ENCODE measurements at regions not wholly inside any gene's neighbourhood (a gene's known extent, or its start where the extent isn't known, plus 50 kb on each side); places are given as distances from the start of the nearest gene placed in this dataset.
"Not testable (repeated sequence)": the region's sequence is repeated elsewhere in the genome, so short reads cannot be mapped to it uniquely, and the experiment has no call there.

DNA sequence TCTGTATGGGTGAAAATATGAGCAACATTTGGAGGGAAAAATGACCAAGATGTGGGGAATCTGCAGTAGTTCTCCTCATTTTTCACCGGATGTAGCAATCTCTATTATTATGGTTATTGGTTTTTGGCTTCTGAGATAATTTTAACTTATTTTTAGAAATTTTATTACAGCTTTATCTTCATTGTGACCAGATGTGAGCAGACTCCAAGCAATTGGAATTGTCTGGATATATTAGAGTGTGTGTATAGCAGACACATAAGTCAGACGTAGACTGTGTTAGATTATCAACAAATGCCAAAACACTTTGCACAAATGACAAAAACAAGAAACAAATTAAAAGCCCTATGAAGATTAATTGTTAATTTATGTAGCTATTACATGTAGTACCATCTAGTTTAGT lies 249.1 kb downstream of the DNAJB9 start:
- DNase-seq, result no peak

DNA sequence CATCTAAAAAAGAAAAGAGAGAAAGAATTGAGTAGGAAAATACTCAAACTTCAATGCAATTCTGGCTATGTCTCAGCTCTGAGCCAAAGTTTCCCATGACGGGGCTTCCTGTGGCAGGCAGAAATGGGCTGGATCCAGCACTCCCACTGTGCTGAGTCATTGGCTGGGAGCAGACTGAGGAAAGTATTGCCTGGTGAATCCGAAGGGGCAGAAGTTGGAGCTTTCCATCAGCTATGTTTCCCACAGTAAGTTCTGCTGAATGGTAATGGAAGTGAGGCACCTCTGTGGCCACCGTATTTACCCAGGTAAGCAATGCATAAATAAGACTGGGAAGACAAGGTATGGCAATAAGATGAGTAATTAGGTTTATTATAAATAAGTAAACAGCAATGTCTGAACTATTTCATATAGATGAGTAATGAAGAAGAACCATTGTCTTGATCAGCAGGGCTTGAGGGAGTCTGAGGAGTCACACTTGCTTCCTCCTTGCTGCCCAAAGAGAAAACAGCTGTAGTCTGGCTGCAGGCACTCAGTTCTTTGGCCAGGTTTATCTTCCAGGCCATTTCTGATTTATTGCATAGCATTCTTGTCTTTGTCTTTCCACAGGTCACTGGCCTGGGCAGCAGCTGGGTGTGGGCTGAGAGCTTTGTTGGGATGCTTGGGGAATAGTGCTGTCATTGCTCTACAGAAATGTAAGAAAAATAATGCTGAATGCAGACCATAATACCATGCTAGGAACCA lies 255.3 kb downstream of the DNAJB9 start:
- no peak for DNase-seq

DNA sequence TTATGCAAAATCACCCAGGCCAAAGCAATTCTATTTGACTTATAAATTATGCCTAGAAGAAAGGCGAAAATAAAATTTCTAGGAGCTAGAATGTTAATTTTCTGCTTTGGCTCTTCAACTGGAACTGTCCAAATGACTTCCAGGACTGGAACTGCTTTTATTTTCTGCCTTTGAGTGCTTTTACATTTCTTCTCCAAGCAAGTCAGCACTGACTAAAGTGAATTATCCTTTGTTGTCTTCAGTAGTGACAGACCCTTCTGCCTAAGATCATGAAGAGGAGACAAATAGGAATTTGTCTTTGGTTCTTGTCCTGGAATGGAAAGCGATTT lies 255.9 kb downstream of the DNAJB9 start:
- no peak for DNase-seq

DNA sequence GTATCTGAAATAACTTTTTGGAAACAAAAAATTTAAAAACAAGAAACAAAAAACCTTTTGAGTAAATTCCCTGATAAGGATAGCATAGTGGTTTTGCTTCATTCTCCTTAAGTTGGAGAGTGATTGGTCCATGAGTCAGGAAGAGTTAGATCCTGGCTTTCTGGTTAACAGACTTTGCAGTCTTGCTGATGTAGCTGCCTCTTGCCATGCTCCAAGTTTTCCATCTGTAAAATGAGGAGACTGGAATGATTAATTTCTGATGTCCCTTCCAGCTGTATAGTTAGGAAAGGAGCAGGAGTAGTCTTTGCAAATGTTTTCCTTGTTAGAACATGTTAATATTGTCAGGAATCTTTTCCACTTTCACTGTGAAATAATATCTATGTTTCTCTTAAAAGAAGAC lies 266.6 kb downstream of the DNAJB9 start:
- no peak for DNase-seq

DNA sequence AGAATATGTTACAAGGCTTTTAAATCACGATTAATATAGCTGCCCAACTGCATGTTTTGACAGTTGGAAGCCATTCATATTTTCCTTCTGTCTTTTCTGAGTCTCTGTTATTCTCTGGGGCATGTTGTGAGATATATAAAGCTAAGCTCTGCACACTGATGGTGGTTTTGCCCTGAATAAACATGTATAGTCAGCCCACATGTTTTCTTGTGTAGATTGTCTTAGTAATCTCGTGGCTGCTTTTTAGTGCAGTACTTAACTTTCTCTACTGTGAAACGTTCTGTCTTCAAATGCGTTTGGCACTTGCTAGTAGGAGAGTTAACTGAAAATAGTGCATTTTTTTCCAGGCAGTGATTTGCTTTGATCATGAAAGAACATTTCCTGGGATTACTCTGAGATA lies 268.5 kb downstream of the DNAJB9 start:
- DNase-seq, result no peak

DNA sequence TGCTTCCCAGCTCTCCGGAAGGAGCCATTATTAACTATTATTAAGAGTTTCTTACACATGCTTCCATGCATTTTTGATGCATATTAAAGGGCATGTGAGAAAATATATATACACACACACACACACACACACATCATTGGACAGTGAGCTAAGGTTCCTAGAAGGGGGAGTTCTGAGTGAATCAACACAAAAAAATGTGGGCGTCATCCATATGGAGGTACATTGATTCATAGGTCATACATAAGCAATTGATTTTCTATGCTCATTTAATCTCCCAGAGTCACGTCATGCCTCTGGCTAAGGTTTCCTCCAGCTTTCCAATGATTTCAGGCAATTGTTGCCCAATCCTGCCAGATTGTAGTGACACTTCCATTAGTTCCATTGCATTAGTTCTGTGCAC lies 269.4 kb downstream of the DNAJB9 start:
- DNase-seq, result no peak

DNA sequence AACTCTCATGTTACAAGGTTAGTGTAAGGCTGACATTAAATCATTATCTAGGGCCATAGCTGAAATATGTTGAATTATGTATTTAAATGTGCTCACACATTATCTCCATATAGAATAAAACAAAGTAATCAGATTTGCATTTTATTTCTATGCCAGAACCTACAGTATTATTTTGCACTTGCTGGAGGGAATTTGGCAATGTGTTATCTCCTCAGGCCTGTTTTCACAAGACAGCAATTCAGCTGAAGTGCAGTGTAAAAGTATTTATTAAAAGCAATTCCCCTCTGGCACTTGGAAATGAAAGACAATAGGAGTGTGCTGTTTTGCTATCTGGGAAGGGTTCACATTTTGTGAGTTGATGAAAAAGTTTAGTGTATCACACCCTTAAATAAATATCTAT lies 276.3 kb downstream of the DNAJB9 start:
- DNase-seq, result no peak

DNA sequence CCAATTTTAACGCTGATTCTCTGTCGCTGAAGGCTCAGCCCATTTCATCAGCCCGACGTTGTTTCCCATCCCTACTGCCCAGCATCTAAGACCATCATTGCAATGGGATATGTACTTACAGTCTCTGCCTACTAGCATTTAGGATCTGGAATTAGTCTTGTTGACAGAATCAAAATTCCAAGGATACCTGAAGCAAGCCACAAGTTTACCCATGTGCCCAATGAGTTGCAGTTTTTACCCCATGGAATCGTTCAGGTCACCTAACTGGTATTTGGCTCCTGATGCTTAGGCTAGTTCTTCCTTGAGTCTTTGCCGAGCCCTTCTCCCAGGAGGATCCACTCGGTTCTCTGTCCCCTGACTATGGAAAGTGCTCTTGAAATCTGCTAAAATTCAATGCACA lies 276.8 kb downstream of the DNAJB9 start:
- DNase-seq, result no peak

DNA sequence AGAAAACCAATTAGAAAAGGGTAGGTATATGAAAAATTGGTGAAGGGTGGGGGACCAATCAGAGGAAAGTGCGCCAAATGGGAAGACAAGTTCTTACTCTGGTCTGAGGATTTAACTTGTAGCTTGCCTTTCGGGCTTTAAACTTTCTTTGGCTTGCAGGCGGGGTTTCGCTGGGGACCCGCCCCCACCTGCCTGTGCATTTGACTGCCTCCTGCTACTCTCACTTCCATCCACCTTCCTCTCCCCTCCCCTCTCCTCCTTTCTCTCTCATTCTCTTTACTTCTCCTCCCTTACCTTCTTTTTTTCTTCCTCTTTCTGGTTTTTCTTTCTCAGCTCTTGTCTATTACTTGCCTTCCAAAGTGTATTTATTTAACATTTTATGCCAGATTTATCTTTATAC lies 278.8 kb downstream of the DNAJB9 start:
- DNase-seq, result no peak

DNA sequence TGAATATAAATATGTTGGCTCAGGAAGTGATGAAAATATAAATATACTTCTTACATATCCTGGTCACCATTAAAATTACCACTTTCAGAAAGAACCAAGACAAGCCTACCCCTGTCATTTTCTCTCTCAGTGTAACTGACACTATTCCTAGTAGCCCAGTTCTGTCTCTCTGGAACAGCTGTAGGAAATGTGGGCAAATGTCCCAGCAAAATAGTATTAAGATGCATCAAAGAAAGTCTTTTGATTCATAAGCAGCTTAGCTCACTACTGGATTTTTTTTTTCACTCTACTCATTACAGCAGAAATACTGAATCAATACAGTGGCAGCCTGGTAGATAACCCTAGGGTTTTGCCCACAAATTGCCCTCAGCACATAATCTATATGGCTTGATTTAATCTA lies 290.9 kb downstream of the DNAJB9 start:
- DNase-seq, result no peak

DNA sequence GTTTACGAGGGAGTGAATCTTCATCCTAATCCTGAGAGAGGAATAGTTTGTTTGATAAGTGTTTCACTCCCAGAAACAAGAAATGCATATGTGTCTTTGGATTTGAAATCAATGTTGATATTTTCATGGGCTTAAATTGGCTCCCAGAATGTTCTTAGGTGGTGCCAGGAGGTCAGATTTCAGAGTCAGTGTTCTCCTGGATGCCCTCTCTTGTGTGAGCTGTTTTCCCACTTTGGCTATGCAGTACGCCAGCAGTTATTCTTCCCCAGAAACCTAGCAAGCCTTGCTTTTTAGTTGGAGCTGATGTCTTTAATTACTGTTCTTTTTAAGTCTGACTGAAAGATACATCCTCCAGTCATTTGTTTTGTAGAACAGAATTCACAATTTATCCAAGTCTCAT lies 291.4 kb downstream of the DNAJB9 start:
- no peak for DNase-seq

DNA sequence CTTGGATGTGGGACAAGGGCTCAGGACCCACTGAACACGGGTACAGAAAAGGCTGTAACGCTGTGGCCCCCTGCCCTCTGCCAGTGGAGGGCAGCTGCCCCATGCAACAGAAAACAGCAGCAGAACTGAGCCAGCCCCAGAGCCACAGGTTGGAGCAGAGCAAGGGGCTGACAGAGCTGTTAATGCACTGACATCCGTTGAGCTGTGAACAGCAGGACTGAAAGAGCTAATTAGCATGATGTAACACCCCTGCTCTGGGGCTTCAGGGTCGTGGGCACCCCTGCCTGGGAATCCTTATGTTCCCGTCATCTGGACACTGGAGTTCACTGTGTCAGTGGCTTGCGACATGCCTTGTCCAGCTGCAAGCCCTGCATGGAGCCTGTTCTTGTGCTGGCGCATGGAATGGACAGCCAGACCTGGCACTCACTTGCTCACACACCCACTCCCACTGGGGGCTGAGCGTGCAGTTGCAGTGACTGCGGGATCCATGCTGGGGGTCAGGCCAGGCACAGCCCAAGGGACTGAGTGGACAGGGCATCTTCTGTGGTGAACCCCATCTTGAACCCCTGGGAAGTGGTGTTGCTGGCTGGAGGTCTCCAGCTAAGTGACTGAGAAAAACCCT lies 293.7 kb downstream of the DNAJB9 start:
- no peak for DNase-seq

DNA sequence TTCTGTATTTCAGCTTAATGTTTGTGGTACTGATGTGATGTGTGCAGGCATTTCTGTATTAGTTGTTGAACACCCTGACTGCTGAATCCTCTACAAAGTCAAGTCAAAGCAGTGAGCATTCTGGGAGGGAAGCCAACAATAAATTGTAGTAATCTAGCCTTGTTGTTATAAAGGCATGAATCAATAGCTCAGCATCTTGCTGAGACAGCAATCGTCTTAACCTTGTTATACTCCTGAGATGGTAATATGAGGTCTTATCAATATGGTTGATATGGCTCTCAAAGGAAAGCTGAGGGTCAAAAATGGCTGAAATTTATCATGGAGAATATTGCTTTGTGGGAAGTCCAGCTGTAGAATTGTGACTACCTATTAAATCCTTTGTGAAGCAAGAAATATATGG lies 299.4 kb downstream of the DNAJB9 start:
- DNase-seq, result no peak

DNA sequence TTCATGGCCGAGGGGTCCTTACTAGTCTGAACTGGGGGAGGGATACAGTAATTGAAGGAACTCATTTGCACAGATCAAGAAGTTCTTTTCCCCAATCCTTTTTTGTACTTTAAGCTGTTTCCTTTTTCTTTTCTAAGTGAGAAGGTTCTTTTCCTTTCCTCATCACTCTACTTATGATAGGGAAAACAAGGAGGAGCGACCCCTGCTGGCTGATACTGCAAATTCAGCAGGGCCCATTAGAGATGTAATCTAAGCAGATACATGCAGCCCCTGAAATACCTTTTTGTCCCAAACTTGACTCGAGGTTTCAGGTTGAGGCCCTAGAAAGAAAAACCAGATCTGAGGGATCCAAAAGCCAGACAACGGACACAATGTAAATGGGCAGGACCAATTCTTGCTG lies 305.5 kb downstream of the DNAJB9 start:
- no peak for DNase-seq

DNA sequence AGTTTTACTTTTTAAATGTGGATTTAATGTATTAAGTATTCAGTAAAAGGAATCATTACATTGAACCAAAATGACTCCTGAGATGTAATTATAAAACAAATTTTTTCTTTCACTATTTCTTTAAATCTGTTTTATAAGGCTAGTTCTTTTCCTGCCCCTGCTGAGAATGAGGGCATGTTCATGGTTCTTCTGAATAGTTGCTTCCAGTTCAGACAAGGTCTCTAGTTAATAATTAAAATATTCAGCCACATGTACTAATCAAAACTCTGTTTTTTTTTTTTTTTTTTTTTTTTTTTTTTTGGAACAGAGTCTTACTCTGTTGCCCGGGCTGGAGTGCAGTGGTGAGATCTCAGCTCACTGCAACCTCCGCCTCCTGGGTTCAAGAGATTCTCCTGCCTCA lies 321.2 kb downstream of the DNAJB9 start:
- DNase-seq, result no peak

DNA sequence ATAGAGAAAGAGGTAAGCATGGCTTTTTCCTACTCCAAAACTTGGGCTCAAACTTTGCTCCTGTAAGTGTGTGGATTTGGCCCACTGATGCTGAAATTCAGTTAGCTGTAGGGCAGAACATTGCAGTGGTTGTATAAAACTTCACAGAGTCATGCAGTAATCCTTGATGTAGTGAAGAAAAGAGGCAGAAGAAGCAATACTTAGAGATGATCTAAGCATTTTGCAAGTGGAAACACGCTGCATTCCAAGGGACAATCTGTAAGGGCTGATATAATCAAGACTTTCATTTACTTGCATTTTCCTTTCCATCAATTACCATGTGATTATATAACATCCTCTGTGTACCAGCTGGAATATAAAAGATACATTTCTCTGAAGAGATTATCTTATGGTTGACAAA lies 338.8 kb downstream of the DNAJB9 start:
- no peak for DNase-seq

DNA sequence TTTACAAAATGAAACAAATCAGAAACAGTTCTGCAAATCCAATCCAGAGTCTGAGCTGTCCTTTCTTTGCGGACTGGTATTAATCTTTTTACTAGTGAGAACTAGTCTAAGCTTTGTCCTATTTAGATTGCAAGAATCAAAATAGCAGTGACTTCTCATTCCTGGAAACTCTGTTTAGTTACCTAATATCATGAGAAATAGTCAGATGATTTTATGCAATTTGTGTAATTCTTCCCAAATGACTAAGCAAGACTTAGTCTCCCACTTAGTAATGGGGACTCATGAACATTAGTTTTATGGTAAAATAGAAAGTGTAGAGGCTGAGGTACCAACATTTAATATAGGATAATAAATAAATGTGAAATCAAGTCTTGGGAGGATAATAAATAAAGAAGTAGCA lies 341.3 kb downstream of the DNAJB9 start:
- peak in 1 of 2 donors; percentile 1 for DNase-seq

DNA sequence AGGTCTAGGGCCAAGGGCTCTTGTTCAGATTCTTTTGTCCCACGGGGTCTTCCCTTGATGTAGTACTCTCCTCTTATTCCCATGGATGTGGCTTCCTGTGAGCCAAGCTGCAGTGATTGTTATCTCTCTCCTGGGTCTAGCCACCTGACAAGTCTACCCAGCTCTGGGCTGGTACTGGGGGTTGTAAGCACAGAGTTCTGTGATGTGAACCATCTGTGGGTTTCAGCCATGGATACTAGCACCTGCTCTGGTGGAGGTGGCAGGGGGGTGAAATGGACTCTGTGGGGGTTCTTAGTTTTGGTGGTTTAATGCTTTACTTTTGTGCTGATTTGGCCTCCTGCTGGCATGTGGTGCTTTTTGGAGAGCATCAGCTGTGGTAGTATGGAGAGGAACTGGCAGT lies 350.8 kb downstream of the DNAJB9 start:
- DNase-seq, result no peak

DNA sequence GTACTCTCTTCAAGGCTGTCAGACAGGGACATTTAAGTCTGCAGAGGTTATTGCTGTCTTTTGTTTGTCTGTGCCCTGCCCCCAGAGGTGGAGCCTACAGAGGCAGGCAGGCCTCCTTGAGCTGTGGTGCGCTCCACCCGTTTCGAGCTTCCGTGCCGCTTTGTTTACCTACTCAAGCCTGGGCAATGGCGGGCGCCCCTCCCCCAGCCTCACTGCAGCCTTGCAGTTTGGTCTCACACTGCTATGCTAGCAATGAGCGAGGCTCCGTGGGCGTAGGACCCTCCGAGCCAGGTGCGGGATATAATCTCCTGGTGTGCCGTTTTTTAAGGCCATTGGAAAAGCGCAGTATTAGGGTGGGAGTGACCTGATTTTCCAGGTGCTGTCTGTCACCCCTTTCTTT lies 373.4 kb downstream of the DNAJB9 start:
- DNase-seq, result not testable (repeated sequence)

DNA sequence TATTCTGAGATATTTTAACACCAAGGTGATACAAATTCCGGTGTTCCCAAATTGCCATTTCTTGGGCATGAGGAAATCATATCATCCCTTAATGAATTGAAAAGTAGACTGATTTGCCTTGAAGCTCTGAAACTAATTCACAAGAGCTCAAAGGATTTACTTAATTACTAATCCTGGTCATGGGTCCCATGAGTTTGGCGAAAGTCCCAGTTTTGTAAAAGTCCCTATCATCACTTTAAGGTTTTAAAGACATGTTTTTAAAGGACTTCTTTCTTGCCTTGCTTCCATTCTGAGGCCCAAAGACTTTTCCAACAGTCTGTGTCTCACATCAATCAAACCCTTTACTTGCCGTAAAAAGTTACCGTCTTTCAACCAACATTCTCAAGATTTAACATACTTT lies 377.9 kb downstream of the DNAJB9 start:
- no peak for DNase-seq

DNA sequence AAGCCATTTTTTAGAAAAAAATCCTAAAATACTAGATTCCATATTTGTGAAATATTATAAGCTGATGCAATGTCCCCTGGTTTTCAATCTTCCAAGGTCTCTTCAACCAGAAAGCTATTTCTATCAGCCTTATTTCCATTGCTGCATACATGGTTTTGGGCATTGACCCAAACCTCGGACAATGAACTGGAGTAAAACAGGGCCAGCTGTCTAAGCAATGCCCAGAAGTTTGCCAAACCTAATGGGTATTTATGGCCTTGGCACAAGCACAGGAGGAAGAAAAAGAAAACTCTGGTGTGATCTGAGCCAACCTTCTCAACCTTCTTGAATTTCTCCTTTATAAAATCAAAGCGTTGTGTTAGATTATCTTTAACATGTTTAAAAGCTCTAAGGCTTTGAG lies 402.3 kb downstream of the DNAJB9 start:
- no peak for DNase-seq

DNA sequence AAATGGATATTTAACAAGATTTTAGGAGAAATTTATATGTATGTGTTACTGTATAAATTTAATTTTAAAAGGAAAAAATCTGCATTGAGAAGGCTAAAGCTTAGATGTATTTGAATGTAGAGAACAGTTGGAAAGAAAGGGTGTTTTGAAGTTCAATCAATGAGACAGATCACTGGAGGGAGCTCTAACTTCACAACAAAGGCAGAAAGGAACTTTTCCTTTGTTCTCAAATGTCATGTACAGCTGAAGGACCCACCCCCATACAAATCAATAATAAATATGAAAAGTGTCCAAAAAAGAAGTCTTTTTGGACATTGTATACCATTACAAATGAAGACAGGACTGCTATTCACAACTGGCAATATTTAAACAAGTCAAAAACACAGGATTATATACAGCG lies 403.4 kb downstream of the DNAJB9 start:
- no peak for DNase-seq

DNA sequence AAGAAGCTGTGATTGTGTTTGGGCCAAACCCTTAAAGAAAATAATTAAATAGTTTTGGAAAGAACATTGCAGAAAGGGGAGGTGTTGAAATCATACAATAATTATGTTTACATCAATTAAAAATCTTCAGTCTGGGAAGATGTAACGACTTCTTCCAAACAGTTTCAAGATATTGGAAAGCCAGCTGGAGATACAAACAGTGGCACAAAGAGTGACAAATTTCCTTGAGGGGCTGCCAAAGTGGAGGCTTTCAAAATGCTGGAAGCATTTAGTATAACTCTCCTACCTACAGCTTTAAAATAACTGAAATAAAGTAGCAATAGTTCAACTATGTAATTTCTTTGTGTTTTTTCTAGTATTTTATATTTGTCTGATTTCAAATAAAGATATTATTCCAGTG lies 405.0 kb downstream of the DNAJB9 start:
- DNase-seq, result no peak

DNA sequence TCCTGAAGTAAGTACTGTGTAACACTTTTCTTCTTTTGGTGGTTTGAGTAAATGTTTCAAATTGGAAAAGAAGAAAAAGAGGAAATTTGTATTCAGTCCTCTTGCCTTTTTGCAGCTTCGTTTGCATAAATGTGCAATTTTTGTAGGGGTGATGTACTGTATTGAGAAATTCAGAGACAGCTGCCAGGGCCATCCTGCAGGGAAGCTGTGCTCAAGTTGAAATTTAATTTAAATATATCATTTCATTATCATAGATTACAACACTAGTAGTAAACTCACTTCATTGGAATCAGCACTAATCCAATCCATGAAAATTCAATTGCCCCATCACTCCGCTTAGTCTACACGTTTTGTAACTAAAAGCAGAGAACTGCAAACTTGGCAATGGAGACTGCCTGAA lies 415.4 kb downstream of the DNAJB9 start:
- DNase-seq, result no peak

DNA sequence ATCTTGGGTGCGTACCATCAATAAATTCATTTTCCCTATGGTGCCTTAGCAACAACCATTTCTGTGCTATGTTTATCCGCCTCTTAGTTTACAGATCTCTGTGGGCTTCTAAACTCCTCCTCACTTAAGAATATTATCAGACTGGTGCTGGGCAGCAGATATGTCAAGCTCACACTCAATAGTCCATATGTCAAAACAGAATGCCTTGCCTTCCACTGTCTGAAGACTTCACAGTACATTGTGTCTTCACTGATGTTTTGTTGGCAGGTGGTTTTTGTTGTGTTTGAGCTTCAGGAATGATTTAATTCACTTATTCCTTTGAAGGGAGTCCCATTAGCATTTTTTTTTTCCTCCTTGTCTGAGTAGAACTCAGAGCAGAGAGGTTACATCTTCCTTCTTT lies 419.6 kb downstream of the DNAJB9 start:
- DNase-seq, result no peak

Measured in inflammatory macrophage treated with lipopolysaccharide for 1 hour (primary cell).